Cardiac muscle cell (in vitro differentiated cells and primary cell): ENCODE measurements at regions not wholly inside any gene's neighbourhood (a gene's known extent, or its start where the extent isn't known, plus 50 kb on each side); places are given as distances from the start of the nearest gene placed in this dataset.

ENCODE experiments used
- DNase-seq, 2 donors: peaks; one replicate each; pipeline versions ENCODE4 v3.0.0 to v3.0.0-alpha.2; 2010 to 2017; ENCODE audit warnings: low read depth in 1 of 2, low spot score in 1 of 2
- H3K27ac ChIP-seq: fragments of 200-600 bp; sonication (generic); 2 replicates; pipeline ENCODE4 v1.5.1; 2016
- H3K27me3 ChIP-seq: fragments of 200-600 bp; sonication (generic); 2 replicates; pipeline ENCODE4 v1.6.0; 2016; ENCODE audit warnings: control low read depth
- H3K36me3 ChIP-seq: fragments of 200-600 bp; sonication (generic); 2 replicates; pipeline ENCODE4 v1.5.1; 2016; ENCODE audit warnings: control low read depth
- H3K4me1 ChIP-seq: fragments of 200-600 bp; sonication (generic); 2 replicates; pipeline ENCODE4 v1.8.1; 2017; ENCODE audit warnings: low read depth, mild to moderate bottlenecking, mixed run types
- H3K4me3 ChIP-seq: fragments of 200-600 bp; sonication (generic); 2 replicates; pipeline ENCODE4 v1.5.1; 2016; ENCODE audit warnings: mild to moderate bottlenecking
- H3K9me3 ChIP-seq: fragments of 200-600 bp; sonication (generic); 2 replicates; pipeline ENCODE4 v1.5.1; 2017; ENCODE audit warnings: low read depth, mild to moderate bottlenecking, control low read depth
- TF ChIP-seq, protein P1 (sequence below): IDR thresholded peaks from 2 replicates; pipeline ENCODE4 v1.5.1; 2012; ENCODE audit warnings: low read depth, mild to moderate bottlenecking, low read length

DNA sequence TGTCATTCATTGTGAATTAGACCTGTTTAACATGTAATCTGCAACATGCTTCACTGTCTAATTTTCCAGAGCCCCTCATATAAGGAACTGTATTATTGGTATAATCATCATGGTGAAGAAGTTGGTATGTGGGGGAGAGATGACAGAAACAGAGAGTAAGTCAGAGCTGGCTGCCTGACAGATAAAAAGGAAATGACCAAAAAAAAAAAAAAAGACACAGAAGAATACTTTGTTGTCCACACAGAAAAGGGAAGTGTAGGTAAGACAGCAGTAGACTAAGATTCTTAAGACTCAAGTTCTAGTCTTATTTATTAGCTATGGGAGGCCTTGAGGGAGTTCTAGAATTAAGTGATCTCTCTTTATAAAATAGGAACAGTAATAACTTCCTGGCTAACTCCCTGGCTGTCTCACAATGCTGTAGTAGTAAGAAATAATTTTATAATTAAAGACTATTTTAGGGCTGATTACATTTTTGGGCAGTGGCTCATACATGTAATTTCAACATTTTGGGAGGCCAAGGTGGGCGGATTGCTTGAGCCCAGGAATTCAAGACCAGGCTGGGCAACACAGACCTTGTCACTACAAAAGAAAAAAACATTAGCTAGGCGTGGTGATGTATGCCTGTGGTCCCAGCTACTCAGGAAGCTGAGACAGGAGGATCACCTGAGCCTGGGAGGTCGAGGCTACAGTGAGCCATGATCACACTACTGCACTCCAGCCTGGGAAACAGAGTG is 102.5 kb downstream of the PRL start:
- H3K36me3 ChIP-seq: no peaks in the 10 kb centered on the region
- H3K27me3 ChIP-seq: no peaks in the 10 kb centered on the region
- H3K27ac ChIP-seq: no peak overlapping the region
- no peaks in the 10 kb centered on the region for H3K4me1 ChIP-seq
- no peaks in the 10 kb centered on the region for H3K9me3 ChIP-seq
- TF ChIP-seq, protein P1, sequence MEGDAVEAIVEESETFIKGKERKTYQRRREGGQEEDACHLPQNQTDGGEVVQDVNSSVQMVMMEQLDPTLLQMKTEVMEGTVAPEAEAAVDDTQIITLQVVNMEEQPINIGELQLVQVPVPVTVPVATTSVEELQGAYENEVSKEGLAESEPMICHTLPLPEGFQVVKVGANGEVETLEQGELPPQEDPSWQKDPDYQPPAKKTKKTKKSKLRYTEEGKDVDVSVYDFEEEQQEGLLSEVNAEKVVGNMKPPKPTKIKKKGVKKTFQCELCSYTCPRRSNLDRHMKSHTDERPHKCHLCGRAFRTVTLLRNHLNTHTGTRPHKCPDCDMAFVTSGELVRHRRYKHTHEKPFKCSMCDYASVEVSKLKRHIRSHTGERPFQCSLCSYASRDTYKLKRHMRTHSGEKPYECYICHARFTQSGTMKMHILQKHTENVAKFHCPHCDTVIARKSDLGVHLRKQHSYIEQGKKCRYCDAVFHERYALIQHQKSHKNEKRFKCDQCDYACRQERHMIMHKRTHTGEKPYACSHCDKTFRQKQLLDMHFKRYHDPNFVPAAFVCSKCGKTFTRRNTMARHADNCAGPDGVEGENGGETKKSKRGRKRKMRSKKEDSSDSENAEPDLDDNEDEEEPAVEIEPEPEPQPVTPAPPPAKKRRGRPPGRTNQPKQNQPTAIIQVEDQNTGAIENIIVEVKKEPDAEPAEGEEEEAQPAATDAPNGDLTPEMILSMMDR: no peak
- H3K4me3 ChIP-seq: no peak overlapping the region
- DNase-seq: peak in 1 of 2 donors; percentile 5

DNA sequence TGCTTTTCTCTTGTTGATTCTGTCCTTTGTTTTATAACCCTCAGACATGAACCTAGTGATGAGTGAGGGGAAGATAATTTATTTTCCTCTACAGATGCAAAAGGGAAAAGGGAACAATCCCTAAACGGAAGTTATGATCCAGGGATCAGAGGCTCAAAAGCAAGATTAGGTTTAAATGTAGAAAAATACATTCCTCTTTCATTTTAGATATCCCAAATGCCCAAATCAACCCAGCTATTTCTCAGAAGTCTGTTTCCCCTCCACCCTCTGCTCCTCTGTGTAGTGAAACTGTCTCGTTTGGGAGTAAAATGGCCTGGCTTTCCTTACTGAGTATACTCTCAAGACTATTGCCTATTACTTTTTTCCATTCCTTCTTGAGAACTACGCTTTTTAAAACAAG is 97.1 kb downstream of the PRL start:
- no peaks in the 10 kb centered on the region for H3K36me3 ChIP-seq
- no peaks in the 10 kb centered on the region for H3K27me3 ChIP-seq
- H3K9me3 ChIP-seq: no peaks in the 10 kb centered on the region
- no peak overlapping the region for H3K4me3 ChIP-seq
- TF ChIP-seq, protein P1: no peak
- no peak overlapping the region for H3K27ac ChIP-seq
- no peak for DNase-seq
- no peaks in the 10 kb centered on the region for H3K4me1 ChIP-seq

DNA sequence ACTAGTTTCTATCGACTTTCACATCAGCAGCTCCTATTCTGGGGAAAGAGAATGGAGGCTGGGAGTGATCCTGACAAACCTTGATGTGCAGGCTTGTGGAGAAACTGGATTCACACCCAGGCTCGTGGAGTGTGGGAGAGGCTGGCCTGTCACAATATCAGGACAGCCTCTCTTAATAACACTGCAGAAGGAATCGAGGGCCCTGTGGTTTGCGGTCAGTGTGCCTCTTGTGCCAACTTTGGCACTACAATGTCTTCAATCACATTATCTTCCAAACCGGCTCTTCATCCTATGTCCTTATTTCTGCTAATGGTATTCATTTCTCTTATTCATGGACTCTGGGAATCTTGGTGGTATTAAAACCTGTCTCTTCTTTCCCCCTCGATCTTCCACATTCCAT is 92.7 kb downstream of the PRL start:
- Histone ChIP-seq H3K27me3 (no peaks in the 10 kb centered on the region), H3K27ac (no peak overlapping the region), H3K4me3 (no peak overlapping the region), H3K4me1 (no peaks in the 10 kb centered on the region), H3K36me3 (no peaks in the 10 kb centered on the region), H3K9me3 (no peaks in the 10 kb centered on the region)
- DNase-seq: no peak
- TF ChIP-seq, protein P1: no peak

DNA sequence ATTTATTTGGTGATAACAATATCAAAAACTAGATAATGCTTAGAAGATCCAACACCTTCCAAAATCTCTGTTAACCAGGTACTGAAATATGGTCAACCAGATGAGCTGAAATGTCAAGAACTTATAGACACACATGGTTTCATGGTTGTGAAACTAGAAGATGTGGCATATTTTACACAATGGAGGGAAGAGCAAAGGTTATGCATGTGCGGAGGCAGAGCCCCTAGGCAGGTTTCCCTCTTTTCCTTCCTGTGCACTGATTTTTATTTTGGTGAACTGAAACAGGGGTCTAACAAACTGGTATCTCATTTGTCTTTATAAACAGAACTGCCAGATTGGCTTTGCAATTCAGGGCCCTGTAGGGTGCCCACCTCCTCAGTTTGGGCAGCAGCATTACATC is 91.6 kb downstream of the PRL start:
- H3K4me1 ChIP-seq: no peaks in the 10 kb centered on the region
- TF ChIP-seq, protein P1: no peak

DNA sequence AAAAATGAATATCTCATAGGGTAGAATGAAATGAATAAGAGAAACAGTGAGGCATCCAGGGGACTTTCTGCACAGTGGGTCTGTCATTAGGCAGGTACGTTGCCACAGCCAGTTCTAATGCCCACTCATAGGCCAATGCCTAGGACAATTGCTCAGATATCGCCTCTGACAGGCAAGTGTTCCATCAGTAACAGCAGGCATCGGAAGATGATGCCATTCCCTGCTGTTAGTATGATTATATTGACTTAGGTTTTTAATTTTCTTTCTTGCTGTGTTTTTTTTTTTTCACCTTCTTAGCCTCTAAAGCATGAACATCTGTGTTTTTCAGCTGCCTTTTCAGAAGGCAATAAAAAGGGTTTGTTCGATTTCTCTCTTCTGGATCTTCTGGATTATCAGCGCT is 90.7 kb downstream of the PRL start:
- no peaks in the 10 kb centered on the region for H3K9me3 ChIP-seq
- H3K4me3 ChIP-seq: no peak overlapping the region
- TF ChIP-seq, protein P1: no peak
- H3K36me3 ChIP-seq: no peaks in the 10 kb centered on the region
- H3K27me3 ChIP-seq: no peaks in the 10 kb centered on the region
- H3K4me1 ChIP-seq: no peaks in the 10 kb centered on the region
- no peak for DNase-seq
- no peak overlapping the region for H3K27ac ChIP-seq

More for the DNA sequence above, 91.6 kb downstream of the PRL start:
- H3K9me3 ChIP-seq: no peaks in the 10 kb centered on the region
- H3K4me3 ChIP-seq: no peak overlapping the region
- H3K27ac ChIP-seq: no peak overlapping the region
- no peaks in the 10 kb centered on the region for H3K36me3 ChIP-seq
- DNase-seq: no peak
- no peaks in the 10 kb centered on the region for H3K27me3 ChIP-seq

DNA sequence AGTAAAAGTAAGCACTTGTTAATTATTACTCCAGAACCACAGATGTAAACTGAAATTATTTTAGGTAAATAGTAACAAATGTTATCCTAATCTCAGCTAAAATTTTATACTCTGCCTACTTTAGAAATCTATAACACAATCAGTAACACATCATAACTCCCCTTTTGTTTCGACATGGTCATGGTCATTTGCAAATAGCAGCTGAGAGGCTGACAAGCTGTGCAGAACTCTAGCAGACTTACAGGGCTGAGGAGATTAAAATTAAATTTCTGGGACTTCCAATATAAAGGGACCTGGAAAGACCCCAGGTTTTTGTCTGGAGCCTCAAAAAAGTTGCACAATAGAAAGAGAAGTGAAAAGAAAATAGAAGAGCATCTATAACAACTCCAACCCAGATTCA is 88.8 kb downstream of the PRL start:
- Histone ChIP-seq H3K27ac (no peak overlapping the region), H3K4me1 (no peaks in the 10 kb centered on the region)

More for the DNA sequence above, 88.8 kb downstream of the PRL start:
- DNase-seq: peak in 1 of 2 donors; percentile 14
- Histone ChIP-seq H3K4me3 (no peak overlapping the region), H3K27me3 (no peaks in the 10 kb centered on the region), H3K36me3 (no peaks in the 10 kb centered on the region), H3K9me3 (no peaks in the 10 kb centered on the region)
- TF ChIP-seq, protein P1: no peak
